HEK293T (cell line): ENCODE measurements at regions not wholly inside any gene's neighbourhood (a gene's known extent, or its start where the extent isn't known, plus 50 kb on each side); places are given as distances from the start of the nearest gene placed in this dataset.

Experiments used
- BHLHE40 ChIP-seq: fragments of 450-650 bp; IDR thresholded peaks from 2 replicates; pipeline ENCODE4 v1.6.1; 2016; ENCODE audit warnings: mild to moderate bottlenecking, moderate library complexity, borderline replicate concordance
- FOXA1 ChIP-seq: fragments of 450-650 bp; IDR thresholded peaks from 2 replicates; pipeline ENCODE4 v1.6.1; 2016; ENCODE audit warnings: mild to moderate bottlenecking
- L3MBTL2 ChIP-seq: fragments of 450-650 bp; conservative IDR thresholded peaks from 2 replicates; pipeline ENCODE4 v1.6.1; 2016; ENCODE audit warnings: mild to moderate bottlenecking
- LEF1 ChIP-seq: fragments of 450-650 bp; IDR thresholded peaks from 2 replicates; pipeline ENCODE4 v1.6.1; 2017; ENCODE audit warnings: mild to moderate bottlenecking, borderline replicate concordance
- NFRKB ChIP-seq: fragments of 450-650 bp; IDR thresholded peaks from 2 replicates; pipeline ENCODE4 v1.6.1; 2016; ENCODE audit warnings: mild to moderate bottlenecking, moderate library complexity
- TF ChIP-seq, protein P1 (sequence below): fragments of 450-650 bp; IDR thresholded peaks from 2 replicates; pipeline ENCODE4 v1.6.1; 2016

DNA sequence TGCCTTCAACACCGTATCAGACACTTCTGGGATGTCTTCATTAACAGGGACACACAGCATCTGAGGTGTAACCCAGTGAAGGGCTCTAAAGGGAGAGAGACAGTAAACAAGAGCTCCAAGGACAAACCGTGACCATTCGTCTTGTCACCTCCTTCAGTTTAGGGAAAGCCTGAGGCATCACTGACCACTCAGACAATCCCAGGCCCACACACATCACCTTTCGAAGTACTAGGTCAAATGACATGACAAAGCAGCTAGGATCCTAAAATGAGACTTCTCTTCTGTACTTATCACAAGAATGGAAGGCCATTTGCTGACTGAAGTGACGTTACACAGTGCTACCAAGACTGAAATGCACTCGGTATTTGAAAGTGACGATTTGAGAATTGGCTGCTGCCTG is 200.7 kb upstream of the KCTD7 start:
- TF ChIP-seq, protein P1, sequence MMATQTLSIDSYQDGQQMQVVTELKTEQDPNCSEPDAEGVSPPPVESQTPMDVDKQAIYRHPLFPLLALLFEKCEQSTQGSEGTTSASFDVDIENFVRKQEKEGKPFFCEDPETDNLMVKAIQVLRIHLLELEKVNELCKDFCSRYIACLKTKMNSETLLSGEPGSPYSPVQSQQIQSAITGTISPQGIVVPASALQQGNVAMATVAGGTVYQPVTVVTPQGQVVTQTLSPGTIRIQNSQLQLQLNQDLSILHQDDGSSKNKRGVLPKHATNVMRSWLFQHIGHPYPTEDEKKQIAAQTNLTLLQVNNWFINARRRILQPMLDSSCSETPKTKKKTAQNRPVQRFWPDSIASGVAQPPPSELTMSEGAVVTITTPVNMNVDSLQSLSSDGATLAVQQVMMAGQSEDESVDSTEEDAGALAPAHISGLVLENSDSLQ: no peak
- TF ChIP-seq L3MBTL2 (no peak), NFRKB (no peak), LEF1 (no peak), BHLHE40 (no peak), FOXA1 (no peak)
